ENCODE measurements at regions not wholly inside any gene's neighbourhood (a gene's known extent, or its start where the extent isn't known, plus 50 kb on each side); places are given as distances from the start of the nearest gene placed in this dataset.
A peak's percentile ranks its signal among the peaks of the same experiment; 100 is the strongest.

DNA sequence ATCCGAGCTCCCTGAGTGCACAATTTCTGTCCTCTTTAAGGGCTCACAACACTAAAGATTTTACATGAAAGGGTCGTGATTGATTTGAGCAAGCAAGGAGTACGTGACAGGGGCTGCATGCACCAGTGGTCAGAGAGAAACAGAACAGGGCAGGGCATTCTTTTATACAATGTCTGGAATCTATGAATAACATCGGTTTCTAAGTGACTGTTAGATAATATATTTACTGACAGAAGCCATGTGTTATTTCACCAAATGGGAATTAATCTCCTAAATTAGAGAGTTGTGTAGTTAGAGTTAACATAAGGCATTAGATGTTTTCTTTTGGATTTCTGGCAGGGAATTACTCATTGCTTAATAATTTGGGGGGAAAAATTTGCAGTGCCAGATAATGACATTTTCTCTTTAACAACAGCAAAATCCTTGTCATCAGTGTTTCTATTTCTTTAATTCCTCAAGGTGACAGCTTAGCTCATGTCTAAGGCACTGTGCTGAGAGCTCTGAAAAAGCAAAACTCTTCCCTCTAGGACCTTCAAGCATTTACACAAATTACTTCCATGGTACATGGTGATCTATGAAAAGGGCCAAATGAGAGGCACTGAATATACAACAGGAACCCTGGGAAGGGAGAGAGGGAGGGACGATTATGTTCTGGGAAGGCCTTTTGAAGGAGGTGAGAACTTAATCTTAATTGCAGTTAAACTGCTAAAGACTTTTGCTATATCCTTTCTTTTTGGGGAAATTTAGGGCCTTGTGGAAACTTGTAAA, 145.0 kb downstream of the RTL3 start:
- H3K9me3 Mint-ChIP-seq = peaks cover 0 to 7% (median 5%) of the 10 kb centered on the region in 3 donors
- 100% methylated on average over 2 of the region's 5 CpGs for WGBS (ENCODE audit: insufficient coverage)
- no peak for ATAC-seq (replicated peaks in 1 of 4)
- H3K4me3 ChIP-seq (ENCODE audit: control insufficient read depth in 1 of 2, extremely low read depth in 1 of 2, low read length in 1 of 2) = no peak overlapping the region
- H3K27ac Mint-ChIP-seq = peak overlapping the region; percentile 88 to 89
- no peak overlapping the region for H3K4me3 Mint-ChIP-seq
- H3K9me3 ChIP-seq = no peaks in the 10 kb centered on the region
- no peaks in the 10 kb centered on the region for H3K27me3 Mint-ChIP-seq
- DNase-seq = no peak
- H3K4me1 Mint-ChIP-seq = peaks cover 27 to 53% (median 53%) of the 10 kb centered on the region in 3 donors
- peaks cover 3 to 14% of the 10 kb centered on the region in 2 experiments for H3K4me1 ChIP-seq (ENCODE audit: control insufficient read depth in 1 of 2, extremely low read depth in 1 of 2, insufficient read depth in 2 of 2, low read length in 2 of 2)
- no peak overlapping the region for H3K27ac ChIP-seq (ENCODE audit: low read length)
- CTCF ChIA-PET = interaction anchor here (0.5 to 0.6 kb wide), 2 partner anchors 488 to 637 kb away, joined by 3 read pairs; no protein-coding TSS in a partner anchor
- H3K27me3 ChIP-seq (replicated peaks in 1 of 2; ENCODE audit: control insufficient read depth in 2 of 2, extremely low read depth in 1 of 2, insufficient read depth in 2 of 2, low read length in 1 of 2) = no peaks in the 10 kb centered on the region
- H3K36me3 Mint-ChIP-seq = no peaks in the 10 kb centered on the region
- POLR2A ChIA-PET = interaction anchor here in 1 of 2 donors (0.5 kb wide), 1 partner anchor 186 kb away, joined by 3 read pairs; the partner anchor contains the start of gene CYSLTR1
- no peaks in the 10 kb centered on the region for H3K36me3 ChIP-seq (ENCODE audit: control insufficient read depth in 2 of 2, extremely low read depth in 1 of 2, insufficient read depth in 1 of 2, low read length in 1 of 2)

DNA sequence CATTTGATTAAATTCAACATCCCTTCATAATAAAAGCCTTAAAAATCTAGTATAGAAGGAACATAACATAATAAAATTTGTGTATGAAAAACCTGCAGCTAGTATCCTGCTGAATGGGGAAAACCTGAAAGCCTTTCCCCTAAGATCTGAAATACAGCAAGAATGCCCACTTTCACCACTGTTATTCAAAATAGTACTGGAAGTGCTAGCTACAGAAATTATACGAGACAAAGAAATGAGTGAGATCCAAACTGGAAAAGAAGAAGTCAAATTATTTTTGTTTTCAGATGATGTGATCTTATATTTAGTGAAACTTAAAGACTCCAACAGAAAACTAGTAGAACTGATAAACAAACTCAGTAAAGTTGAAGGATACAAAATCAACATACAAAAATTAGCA, 152.9 kb downstream of the RTL3 start:
- H3K4me1 ChIP-seq (ENCODE audit: control insufficient read depth in 1 of 2, extremely low read depth in 1 of 2, insufficient read depth in 2 of 2, low read length in 2 of 2) = no peaks in the 10 kb centered on the region
- no peaks in the 10 kb centered on the region for H3K36me3 ChIP-seq (ENCODE audit: control insufficient read depth in 2 of 2, extremely low read depth in 1 of 2, insufficient read depth in 1 of 2, low read length in 1 of 2)
- POLR2A ChIA-PET = no interaction called here

DNA sequence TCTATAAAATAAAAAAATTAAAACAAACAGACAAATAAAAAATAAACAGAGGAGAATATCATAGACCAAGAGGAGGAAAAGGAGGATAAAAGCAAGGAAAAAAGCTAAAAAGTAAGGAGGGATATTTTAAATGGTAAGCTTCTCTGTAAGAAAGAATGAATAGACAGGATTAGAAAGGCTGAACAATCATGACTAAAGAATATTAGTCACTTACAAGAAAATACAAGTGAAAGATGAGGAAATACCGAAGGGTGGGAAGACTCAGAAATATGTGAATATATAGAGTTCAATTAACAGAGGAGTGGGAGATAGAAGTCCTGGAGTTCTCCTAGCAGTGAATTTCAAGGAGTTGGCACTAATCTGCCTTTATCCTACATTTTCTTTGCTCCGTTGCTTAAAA, 162.6 kb downstream of the RTL3 start:
- Mint-ChIP-seq H3K27ac (no peak overlapping the region), H3K9me3 (no peaks in the 10 kb centered on the region), H3K4me3 (no peak overlapping the region), H3K27me3 (peaks cover 0 to 27% of the 10 kb centered on the region in 2 donors), H3K36me3 (no peaks in the 10 kb centered on the region), H3K4me1 (peaks cover 0 to 5% (median 4%) of the 10 kb centered on the region in 3 donors)
- Histone ChIP-seq H3K27me3 (replicated peaks in 1 of 2; ENCODE audit: control insufficient read depth in 2 of 2, extremely low read depth in 1 of 2, insufficient read depth in 2 of 2, low read length in 1 of 2) (no peaks in the 10 kb centered on the region), H3K4me1 (ENCODE audit: control insufficient read depth in 1 of 2, extremely low read depth in 1 of 2, insufficient read depth in 2 of 2, low read length in 2 of 2) (no peaks in the 10 kb centered on the region), H3K27ac (ENCODE audit: low read length) (no peak overlapping the region), H3K9me3 (no peaks in the 10 kb centered on the region), H3K36me3 (ENCODE audit: control insufficient read depth in 2 of 2, extremely low read depth in 1 of 2, insufficient read depth in 1 of 2, low read length in 1 of 2) (no peaks in the 10 kb centered on the region), H3K4me3 (ENCODE audit: control insufficient read depth in 1 of 2, extremely low read depth in 1 of 2, low read length in 1 of 2) (no peak overlapping the region)
- DNase-seq = no peak
- ChIA-PET POLR2A (no interaction called here), CTCF (no interaction called here)
- ATAC-seq (replicated peaks in 1 of 4) = no peak
- whole genome bisulfite sequencing (ENCODE audit: insufficient coverage) = no CpG with 5 or more reads among the region's 2 CpGs

More for the DNA sequence above, 152.9 kb downstream of the RTL3 start:
- no peaks in the 10 kb centered on the region for H3K27me3 ChIP-seq (replicated peaks in 1 of 2; ENCODE audit: control insufficient read depth in 2 of 2, extremely low read depth in 1 of 2, insufficient read depth in 2 of 2, low read length in 1 of 2)
- H3K4me3 ChIP-seq (ENCODE audit: control insufficient read depth in 1 of 2, extremely low read depth in 1 of 2, low read length in 1 of 2) = no peak overlapping the region
- Mint-ChIP-seq H3K4me1 (no peaks in the 10 kb centered on the region), H3K27ac (no peak overlapping the region), H3K36me3 (no peaks in the 10 kb centered on the region), H3K27me3 (peaks cover 0 to 8% of the 10 kb centered on the region in 2 donors), H3K4me3 (no peak overlapping the region), H3K9me3 (peaks cover 0 to 7% (median 6%) of the 10 kb centered on the region in 3 donors)
- no peak overlapping the region for H3K27ac ChIP-seq (ENCODE audit: low read length)
- no peak for ATAC-seq (replicated peaks in 1 of 4)
- no peaks in the 10 kb centered on the region for H3K9me3 ChIP-seq
- WGBS (ENCODE audit: insufficient coverage) = no CpG with 5 or more reads among the region's 1 CpG
- CTCF ChIA-PET = no interaction called here
- no peak for DNase-seq

DNA sequence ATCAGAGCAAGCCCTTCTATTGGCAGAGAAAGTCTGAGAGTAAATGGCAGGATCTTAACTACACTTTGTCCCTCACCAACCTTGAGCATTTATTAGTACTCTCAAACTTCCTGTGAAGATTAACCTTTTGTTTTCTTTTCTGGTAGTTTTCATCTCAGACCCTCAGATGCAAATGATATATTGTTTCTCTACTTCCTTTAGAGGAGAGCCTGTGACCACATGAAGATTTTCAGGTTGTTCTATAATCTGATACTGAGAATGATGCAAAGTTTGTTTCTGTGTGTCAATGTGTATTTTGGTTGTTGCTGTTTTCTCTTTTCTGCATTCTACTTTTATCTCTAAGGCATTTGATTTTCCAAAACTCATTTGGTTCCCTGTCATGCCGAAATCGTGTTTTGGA, 165.8 kb upstream of the CYSLTR1 start:
- no peak for ATAC-seq (replicated peaks in 1 of 4)
- H3K36me3 ChIP-seq (ENCODE audit: control insufficient read depth in 2 of 2, extremely low read depth in 1 of 2, insufficient read depth in 1 of 2, low read length in 1 of 2) = no peaks in the 10 kb centered on the region
- no peak overlapping the region for H3K4me3 ChIP-seq (ENCODE audit: control insufficient read depth in 1 of 2, extremely low read depth in 1 of 2, low read length in 1 of 2)
- no peak for DNase-seq
- no peak overlapping the region for H3K4me3 Mint-ChIP-seq
- H3K27me3 ChIP-seq (replicated peaks in 1 of 2; ENCODE audit: control insufficient read depth in 2 of 2, extremely low read depth in 1 of 2, insufficient read depth in 2 of 2, low read length in 1 of 2) = no peaks in the 10 kb centered on the region
- H3K9me3 Mint-ChIP-seq = no peaks in the 10 kb centered on the region
- H3K27ac ChIP-seq (ENCODE audit: low read length) = no peak overlapping the region
- no CpG with 5 or more reads among the region's 2 CpGs for WGBS (ENCODE audit: insufficient coverage)
- H3K36me3 Mint-ChIP-seq = no peaks in the 10 kb centered on the region
- no peak overlapping the region for H3K27ac Mint-ChIP-seq
- H3K27me3 Mint-ChIP-seq = peaks cover 0 to 27% of the 10 kb centered on the region in 2 donors
- peaks cover 0 to 5% (median 4%) of the 10 kb centered on the region in 3 donors for H3K4me1 Mint-ChIP-seq
- POLR2A ChIA-PET = no interaction called here
- CTCF ChIA-PET = no interaction called here
- H3K9me3 ChIP-seq = no peaks in the 10 kb centered on the region
- H3K4me1 ChIP-seq (ENCODE audit: control insufficient read depth in 1 of 2, extremely low read depth in 1 of 2, insufficient read depth in 2 of 2, low read length in 2 of 2) = no peaks in the 10 kb centered on the region

DNA sequence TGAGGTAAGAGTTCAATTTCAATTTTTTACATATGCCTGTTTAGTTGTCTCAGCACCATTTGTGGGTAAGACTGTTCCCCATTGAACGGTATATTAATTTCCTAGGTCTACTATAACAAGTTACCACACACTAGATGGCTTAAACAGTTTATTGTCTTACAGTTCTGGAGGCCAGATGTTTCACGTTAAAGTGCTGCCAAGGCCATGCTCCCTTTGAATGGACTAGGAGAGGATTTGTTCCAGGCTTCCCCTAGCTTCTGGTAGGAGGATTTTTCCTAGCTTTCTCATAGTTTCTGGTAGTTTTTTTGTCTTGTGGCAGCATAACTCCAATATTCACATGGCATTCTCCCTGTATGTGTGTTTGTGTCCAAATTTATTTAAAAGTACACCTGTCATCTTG, 149.3 kb upstream of the CYSLTR1 start:
- Histone ChIP-seq H3K27ac (ENCODE audit: low read length) (no peak overlapping the region), H3K36me3 (ENCODE audit: control insufficient read depth in 2 of 2, extremely low read depth in 1 of 2, insufficient read depth in 1 of 2, low read length in 1 of 2) (no peaks in the 10 kb centered on the region), H3K27me3 (replicated peaks in 1 of 2; ENCODE audit: control insufficient read depth in 2 of 2, extremely low read depth in 1 of 2, insufficient read depth in 2 of 2, low read length in 1 of 2) (no peaks in the 10 kb centered on the region), H3K4me1 (ENCODE audit: control insufficient read depth in 1 of 2, extremely low read depth in 1 of 2, insufficient read depth in 2 of 2, low read length in 2 of 2) (no peaks in the 10 kb centered on the region), H3K4me3 (ENCODE audit: control insufficient read depth in 1 of 2, extremely low read depth in 1 of 2, low read length in 1 of 2) (no peak overlapping the region), H3K9me3 (no peaks in the 10 kb centered on the region)
- no peak overlapping the region for H3K27ac Mint-ChIP-seq
- peaks cover 0 to 6% of the 10 kb centered on the region in 2 donors for H3K27me3 Mint-ChIP-seq
- no peak overlapping the region for H3K4me3 Mint-ChIP-seq
- DNase-seq = no peak
- CTCF ChIA-PET = interaction anchor here in 1 of 2 donors (0.6 kb wide), 1 partner anchor 518 kb away, joined by 3 read pairs; no protein-coding TSS in a partner anchor
- no peaks in the 10 kb centered on the region for H3K36me3 Mint-ChIP-seq
- H3K9me3 Mint-ChIP-seq = peaks cover 0 to 4% (median 0%) of the 10 kb centered on the region in 3 donors
- no CpG with 5 or more reads among the region's 2 CpGs for WGBS (ENCODE audit: insufficient coverage)
- H3K4me1 Mint-ChIP-seq = no peaks in the 10 kb centered on the region
- POLR2A ChIA-PET = no interaction called here
- no peak for ATAC-seq (replicated peaks in 1 of 4)

DNA sequence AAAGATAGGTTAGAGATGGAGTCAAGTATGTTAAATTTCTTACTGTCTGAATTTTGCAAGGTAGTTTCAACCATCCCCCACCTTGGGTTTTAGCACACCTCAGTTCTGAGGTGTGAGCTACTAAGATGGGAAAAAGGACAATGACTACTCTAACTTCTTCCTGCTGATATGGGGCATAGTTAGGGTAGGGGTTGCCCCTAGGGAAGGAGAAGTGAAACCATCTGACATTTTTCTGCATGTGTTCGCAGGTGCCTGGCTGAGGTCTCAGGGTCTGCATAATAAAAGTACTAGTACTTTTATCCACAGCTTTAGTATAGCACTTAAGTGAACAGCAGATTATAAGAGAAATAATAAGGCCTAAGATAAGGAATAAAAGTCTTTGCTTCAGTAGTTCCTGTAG, 129.5 kb upstream of the CYSLTR1 start:
- Mint-ChIP-seq H3K27ac (no peak overlapping the region), H3K27me3 (peaks cover 0 to 16% of the 10 kb centered on the region in 2 donors), H3K4me3 (no peak overlapping the region), H3K4me1 (no peaks in the 10 kb centered on the region), H3K9me3 (peaks cover 5 to 10% (median 6%) of the 10 kb centered on the region in 3 donors), H3K36me3 (no peaks in the 10 kb centered on the region)
- ChIA-PET CTCF (no interaction called here), POLR2A (no interaction called here)
- DNase-seq (no peak), ATAC-seq (replicated peaks in 1 of 4) (no peak)
- H3K27me3 ChIP-seq (replicated peaks in 1 of 2; ENCODE audit: control insufficient read depth in 2 of 2, extremely low read depth in 1 of 2, insufficient read depth in 2 of 2, low read length in 1 of 2) = no peaks in the 10 kb centered on the region
- no peak overlapping the region for H3K4me3 ChIP-seq (ENCODE audit: control insufficient read depth in 1 of 2, extremely low read depth in 1 of 2, low read length in 1 of 2)
- no CpG with 5 or more reads among the region's 1 CpG for WGBS (ENCODE audit: insufficient coverage)
- no peaks in the 10 kb centered on the region for H3K36me3 ChIP-seq (ENCODE audit: control insufficient read depth in 2 of 2, extremely low read depth in 1 of 2, insufficient read depth in 1 of 2, low read length in 1 of 2)
- H3K4me1 ChIP-seq (ENCODE audit: control insufficient read depth in 1 of 2, extremely low read depth in 1 of 2, insufficient read depth in 2 of 2, low read length in 2 of 2) = no peaks in the 10 kb centered on the region
- H3K9me3 ChIP-seq = no peaks in the 10 kb centered on the region
- H3K27ac ChIP-seq (ENCODE audit: low read length) = no peak overlapping the region

All from T-cell (primary cell).